Bronchial epithelial cell (primary cell): ENCODE measurements at regions not wholly inside any gene's neighbourhood (a gene's known extent, or its start where the extent isn't known, plus 50 kb on each side); places are given as distances from the start of the nearest gene placed in this dataset.

Experiments
- DNase-seq: peaks from one replicate; pipeline ENCODE4 v3.0.0-alpha.2; 2010; ENCODE audit warnings: low read depth
- FAIRE-seq: peaks from 2 replicates; lab custom pipeline; 2011; peaks lifted over from hg19 to GRCh38; lab: Jason Lieb, UNC
- H3K27me3 ChIP-seq: 2 replicates; pipeline ENCODE4 v1.5.1; 2011; ENCODE audit warnings: low read length; ENCODE audit not compliant: control insufficient read depth, insufficient read depth
- H3K36me3 ChIP-seq: 2 replicates; pipeline ENCODE4 v1.5.1; 2011; ENCODE audit warnings: low read length; ENCODE audit not compliant: control insufficient read depth, insufficient read depth
- H3K4me3 ChIP-seq: 2 replicates; pipeline ENCODE4 v1.5.1; 2011; ENCODE audit warnings: mild to moderate bottlenecking, low read depth, low read length, control low read depth
- TF ChIP-seq, protein P1 (sequence below): IDR thresholded peaks from 2 replicates; pipeline ENCODE4 v1.5.1; 2011; ENCODE audit warnings: mild to moderate bottlenecking, moderate library complexity, low read length, control low read depth, inconsistent platforms; ENCODE audit not compliant: insufficient read depth, severe bottlenecking

- Histone ChIP-seq H3K27me3 (no peaks in the 10 kb centered on the region), H3K4me3 (no peak overlapping the region), H3K36me3 (no peaks in the 10 kb centered on the region)
- FAIRE-seq (no peak), DNase-seq (no peak)
- TF ChIP-seq, protein P1, sequence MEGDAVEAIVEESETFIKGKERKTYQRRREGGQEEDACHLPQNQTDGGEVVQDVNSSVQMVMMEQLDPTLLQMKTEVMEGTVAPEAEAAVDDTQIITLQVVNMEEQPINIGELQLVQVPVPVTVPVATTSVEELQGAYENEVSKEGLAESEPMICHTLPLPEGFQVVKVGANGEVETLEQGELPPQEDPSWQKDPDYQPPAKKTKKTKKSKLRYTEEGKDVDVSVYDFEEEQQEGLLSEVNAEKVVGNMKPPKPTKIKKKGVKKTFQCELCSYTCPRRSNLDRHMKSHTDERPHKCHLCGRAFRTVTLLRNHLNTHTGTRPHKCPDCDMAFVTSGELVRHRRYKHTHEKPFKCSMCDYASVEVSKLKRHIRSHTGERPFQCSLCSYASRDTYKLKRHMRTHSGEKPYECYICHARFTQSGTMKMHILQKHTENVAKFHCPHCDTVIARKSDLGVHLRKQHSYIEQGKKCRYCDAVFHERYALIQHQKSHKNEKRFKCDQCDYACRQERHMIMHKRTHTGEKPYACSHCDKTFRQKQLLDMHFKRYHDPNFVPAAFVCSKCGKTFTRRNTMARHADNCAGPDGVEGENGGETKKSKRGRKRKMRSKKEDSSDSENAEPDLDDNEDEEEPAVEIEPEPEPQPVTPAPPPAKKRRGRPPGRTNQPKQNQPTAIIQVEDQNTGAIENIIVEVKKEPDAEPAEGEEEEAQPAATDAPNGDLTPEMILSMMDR: no peak
Measured at GRCh38 chr7:97595439-97595838, 136.4 kb upstream of the TAC1 start.

GRCh38 chr7:97601931-97602457, 129.9 kb upstream of the TAC1 start:
- H3K36me3 ChIP-seq: no peaks in the 10 kb centered on the region
- DNase-seq (no peak), FAIRE-seq (no peak)
- TF ChIP-seq, protein P1: no peak
- no peaks in the 10 kb centered on the region for H3K27me3 ChIP-seq
- H3K4me3 ChIP-seq: no peak overlapping the region

- no peaks in the 10 kb centered on the region for H3K36me3 ChIP-seq
- no peak for FAIRE-seq
- H3K27me3 ChIP-seq: no peaks in the 10 kb centered on the region
- H3K4me3 ChIP-seq: no peak overlapping the region
- DNase-seq: no peak
- TF ChIP-seq, protein P1: no peak
Measured at GRCh38 chr7:97620495-97620894, 111.4 kb upstream of the TAC1 start.

DNA sequence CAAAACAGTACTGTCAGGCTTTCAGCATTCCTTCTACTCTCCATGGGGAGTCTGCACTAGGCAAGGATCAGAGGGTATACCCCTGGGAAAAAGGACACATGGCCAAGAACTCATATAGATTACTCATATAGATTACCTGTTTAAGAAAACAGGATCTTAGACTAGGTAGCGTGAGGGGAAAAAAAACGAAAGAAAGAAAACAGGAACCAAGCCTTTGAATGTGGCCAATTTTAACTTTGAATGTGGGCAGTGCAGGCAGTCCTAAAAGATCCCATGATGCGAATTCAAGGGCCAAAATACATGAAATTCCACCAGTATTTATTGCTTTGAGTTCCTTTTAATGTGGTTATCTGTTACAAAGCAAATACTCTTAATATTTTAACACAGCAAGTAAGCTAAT, 108.6 kb upstream of the TAC1 start:
- TF ChIP-seq, protein P1: no peak
- FAIRE-seq (no peak), DNase-seq (no peak)
- no peaks in the 10 kb centered on the region for H3K27me3 ChIP-seq
- H3K36me3 ChIP-seq: no peaks in the 10 kb centered on the region
- H3K4me3 ChIP-seq: no peak overlapping the region

DNA sequence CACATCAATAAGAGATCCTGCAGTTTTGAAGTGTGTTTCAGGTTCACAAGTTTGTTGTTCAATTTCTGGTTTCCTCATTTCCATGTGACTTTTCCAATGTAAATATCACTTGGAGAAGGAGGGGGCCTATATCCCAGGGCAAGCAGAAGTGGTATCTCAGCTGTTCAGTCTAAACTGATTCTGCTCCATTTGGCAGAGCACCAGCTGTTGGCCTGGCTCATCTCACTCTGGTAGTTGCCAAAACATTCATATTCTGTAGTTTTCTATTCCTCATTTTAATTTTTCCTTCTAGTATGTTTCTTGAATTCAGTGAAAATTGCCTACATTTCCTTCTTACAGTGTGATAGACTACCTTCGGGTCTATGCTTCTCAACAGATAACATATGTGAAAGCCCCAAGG, 101.8 kb upstream of the TAC1 start:
- no peak for FAIRE-seq
- Histone ChIP-seq H3K27me3 (no peaks in the 10 kb centered on the region), H3K4me3 (no peak overlapping the region), H3K36me3 (no peaks in the 10 kb centered on the region)
- no peak for DNase-seq
- TF ChIP-seq, protein P1: no peak

GRCh38 chr7:97635622-97636021, 96.3 kb upstream of the TAC1 start:
- Histone ChIP-seq H3K4me3 (no peak overlapping the region), H3K36me3 (no peaks in the 10 kb centered on the region), H3K27me3 (no peaks in the 10 kb centered on the region)
- DNase-seq (no peak), FAIRE-seq (no peak)
- TF ChIP-seq, protein P1: no peak
